Embryonic facial prominence (tissue), 1 donor: ENCODE measurements at regions not wholly inside any gene's neighbourhood (a gene's known extent, or its start where the extent isn't known, plus 50 kb on each side); places are given as distances from the start of the nearest gene placed in this dataset.
A peak's percentile ranks its signal among the peaks of the same experiment; 100 is the strongest.

Experiments used
- DNase-seq: peaks from one replicate; pipeline ENCODE4 v3.0.0-alpha.2; 2016; ENCODE audit errors: extremely low spot score

- no peak for DNase-seq
Observed at GRCh38 chr2:16296331-16297250, 356.2 kb downstream of the MYCN start.

- no peak for DNase-seq
Observed at GRCh38 chr2:16296038-16296290, 355.6 kb downstream of the MYCN start.

DNA sequence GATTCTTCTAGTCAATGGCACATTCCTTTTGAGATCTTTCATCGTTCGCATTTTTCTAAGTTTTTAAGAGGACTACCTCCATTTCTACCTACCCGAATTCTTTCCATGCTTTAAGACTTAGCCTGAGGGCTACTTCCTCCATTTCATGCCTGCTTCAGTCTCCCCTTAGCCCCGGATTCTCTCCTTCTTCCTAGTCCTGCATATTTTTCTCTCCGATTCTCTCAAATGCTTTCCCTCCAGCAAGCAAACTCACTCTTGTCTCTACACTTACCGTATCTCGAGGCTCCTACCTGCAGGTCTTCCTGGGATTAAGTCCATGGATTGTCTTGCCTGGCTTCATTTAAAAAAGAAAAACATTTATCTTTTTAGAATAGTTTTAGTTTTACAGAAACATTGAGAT lies 354.4 kb downstream of the MYCN start:
- no peak for DNase-seq

GRCh38 chr2:16293871-16294270 lies 353.5 kb downstream of the MYCN start:
- no peak for DNase-seq

GRCh38 chr2:16293398-16293797 lies 353.0 kb downstream of the MYCN start:
- no peak for DNase-seq

DNA sequence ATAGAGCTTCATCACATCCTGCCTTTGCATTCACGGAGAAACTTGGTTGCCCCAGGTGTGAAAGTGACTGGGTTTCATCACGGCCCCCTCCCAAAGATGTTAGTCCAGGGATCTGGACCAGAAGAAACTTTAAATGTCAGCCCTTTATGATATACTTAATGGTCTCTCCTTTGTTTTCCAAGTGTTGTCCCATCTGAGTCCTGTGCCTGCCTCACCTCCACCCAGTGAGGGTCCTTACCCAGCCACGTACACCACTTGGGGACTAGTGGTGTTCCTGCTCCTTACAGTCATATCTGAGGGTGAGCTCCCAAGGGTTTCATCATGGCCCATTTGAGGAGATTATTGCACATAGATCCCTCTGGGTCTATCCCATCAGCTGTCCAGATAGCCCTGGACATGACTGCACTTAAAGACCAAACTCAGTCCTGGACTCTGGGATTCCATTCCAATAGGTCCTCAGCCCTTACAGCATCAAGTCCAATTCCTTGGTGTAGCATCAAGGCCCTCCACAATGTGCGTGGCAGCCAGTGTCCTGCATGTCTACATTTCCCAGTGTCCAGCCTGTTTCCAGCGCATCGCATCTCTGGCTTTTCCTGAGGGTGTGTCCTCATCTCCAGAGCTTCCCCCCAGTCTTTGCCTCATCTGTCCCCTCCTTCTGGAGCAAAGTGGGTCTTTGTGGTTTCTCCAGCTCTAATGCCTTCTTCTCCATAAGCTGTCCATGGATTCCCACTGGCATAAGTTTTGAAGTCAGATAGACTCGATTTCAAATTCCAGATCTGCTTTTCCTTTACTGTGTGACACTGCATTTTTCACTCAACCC lies 351.6 kb downstream of the MYCN start:
- DNase-seq = no peak

DNA sequence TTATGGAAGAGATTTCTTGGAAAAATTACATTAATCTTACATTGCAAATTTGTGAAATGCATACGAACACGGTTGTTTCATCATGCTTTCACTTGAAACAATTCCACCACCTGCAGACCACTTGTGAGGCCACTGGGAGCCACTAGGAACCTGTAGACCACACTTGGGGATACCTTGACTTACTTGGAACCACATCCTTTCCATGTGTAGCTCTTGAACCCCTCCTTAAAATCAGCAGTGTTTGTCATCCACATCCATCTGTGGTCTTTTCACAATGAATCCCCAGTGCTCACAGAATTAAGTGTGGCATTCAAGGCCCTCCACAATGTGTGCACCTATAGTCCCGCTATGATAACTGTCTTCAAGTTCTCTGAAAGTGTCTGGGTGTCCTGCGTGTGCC lies 350.9 kb downstream of the MYCN start:
- DNase-seq = no peak

DNA sequence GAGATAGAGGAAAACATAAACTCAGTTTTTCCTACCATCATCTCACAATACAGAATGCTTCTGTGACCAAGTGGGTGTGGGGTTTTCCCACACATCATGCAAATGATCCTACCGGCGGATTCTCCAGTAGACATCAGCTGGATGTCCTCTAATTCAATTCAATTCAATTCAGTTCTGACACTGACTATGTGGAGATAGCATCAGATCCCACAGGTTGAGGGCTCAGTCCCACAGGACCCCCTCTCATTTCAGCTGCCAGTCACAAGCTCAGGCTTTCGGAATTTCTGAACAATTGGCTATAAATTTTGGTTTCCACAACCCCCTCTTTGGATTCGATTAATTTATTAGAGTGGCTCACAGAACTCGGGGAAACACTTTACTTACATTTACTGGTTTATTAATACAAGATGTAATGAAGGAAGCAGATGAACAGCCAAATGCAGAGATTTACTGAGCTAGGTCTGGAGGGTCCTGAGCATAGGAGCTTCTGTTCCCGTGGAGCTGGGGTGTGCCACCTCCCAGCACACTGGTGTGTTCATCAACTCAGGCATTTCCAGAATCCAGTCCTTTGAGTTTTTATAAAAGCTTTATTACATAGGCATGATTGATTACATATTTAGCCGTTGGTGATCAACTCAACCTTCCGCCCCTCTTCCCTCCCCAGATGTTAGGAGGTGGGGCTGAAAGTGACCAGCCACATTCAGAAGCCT lies 350.1 kb downstream of the MYCN start:
- DNase-seq = no peak

GRCh38 chr2:16288371-16289112 lies 348.2 kb downstream of the MYCN start:
- no peak for DNase-seq

DNA sequence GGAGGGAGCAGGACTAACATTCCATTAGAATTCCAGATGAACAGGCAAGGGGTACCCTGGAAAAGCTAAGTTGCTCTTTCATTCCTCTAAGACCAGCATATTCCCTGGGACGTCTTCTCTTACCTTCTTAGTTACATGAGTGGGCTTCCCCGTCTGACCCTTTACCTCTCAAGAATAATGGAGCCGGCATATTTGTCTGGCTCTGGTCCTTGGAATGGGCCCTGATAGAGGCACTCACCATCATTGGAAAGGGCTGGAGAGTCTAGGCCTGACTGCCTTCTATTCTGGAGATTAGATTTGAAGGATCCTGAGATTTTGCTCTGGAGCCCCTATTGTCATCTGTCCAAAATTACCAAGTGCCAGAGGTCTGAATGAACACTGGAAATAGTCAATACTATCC lies 347.5 kb downstream of the MYCN start:
- DNase-seq = no peak

DNA sequence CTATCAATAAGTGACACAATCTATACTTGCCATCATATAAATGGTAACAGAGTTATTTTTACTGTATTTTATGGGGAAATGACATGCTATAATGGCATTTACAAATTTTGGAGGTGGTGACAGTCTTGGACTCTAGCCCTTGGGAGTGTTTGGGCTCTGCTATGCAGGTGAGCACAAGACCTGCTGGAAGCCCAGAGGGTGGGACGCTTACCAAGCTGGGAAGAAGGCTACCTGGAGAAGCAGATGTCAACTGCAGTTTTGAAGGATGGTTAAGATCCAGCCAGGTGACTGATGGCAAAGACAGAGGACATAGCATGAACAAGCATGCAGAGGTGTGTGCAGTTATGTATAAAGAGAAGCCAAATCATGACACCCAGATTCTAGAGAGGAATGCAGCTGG lies 346.9 kb downstream of the MYCN start:
- DNase-seq = no peak

DNA sequence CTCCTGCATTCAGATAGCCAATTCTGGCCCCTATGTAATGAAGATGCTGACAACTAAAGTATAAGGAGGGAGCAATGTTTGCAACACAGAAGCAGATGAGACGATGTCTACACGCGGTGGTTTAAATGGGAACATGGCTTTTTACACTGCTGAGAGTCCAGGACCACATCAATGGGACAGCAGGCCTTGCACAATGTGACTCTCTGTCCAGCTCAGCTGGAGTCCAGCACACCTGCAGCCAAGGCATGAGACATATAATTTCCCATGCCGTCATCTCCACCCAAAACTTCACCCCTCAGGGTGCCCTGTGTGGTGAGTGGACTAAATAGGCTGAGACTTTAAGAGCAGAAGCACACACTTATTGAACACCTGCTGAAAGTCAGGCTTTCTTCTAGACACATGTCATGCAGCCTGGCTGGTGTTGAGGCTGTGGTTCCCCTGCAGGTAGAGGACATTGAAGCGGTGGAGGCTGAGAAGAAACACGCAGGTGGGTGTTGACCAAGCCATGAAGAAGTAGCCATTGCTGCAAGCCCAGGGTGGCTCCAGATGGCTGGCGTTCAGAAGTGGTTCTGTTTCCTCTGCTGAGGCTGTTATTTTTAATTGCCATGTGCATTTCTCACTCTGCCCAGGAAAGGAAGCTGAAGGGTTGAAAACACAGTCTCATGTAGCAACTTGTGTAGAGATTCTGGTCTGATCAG lies 345.6 kb downstream of the MYCN start:
- no peak for DNase-seq

DNA sequence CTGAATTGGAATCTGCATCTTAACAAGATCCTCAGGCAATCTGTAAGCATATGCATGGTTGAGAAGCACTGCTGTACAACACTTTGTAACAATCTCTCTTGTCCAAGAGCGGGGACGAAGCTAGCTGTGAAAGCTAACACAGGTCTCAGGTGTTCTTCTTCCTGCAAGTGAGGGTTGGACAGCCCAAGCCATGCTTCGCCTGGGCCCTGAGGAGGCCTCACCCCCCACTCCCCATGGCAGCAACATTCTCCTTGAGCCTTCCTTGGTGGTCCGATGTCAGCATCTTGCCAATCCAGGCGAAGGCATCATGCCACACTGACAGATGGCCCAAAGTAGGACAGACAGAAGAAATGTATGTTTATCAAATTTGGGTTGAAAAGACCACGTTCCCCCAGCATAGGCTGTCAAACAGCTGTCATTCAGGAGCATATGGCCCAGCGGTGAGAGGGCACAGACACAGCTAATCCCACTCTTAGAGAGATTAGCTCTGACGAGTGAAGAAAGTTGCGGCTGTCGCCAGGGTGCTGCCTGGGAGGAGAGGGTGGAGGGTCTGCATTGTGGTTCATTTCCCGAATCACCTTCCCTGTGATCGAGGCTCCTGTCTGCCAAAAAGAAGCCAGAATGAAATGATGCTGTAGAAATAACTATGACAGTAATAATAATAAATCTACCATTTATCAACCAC lies 344.7 kb downstream of the MYCN start:
- DNase-seq = no peak

- no peak for DNase-seq
Observed at GRCh38 chr2:16283071-16283850, 342.9 kb downstream of the MYCN start.

GRCh38 chr2:16282511-16282910 lies 342.2 kb downstream of the MYCN start:
- DNase-seq = no peak

GRCh38 chr2:16281451-16282335 lies 341.3 kb downstream of the MYCN start:
- peak; percentile 55 for DNase-seq

GRCh38 chr2:16280081-16280480 lies 339.7 kb downstream of the MYCN start:
- DNase-seq = no peak

DNA sequence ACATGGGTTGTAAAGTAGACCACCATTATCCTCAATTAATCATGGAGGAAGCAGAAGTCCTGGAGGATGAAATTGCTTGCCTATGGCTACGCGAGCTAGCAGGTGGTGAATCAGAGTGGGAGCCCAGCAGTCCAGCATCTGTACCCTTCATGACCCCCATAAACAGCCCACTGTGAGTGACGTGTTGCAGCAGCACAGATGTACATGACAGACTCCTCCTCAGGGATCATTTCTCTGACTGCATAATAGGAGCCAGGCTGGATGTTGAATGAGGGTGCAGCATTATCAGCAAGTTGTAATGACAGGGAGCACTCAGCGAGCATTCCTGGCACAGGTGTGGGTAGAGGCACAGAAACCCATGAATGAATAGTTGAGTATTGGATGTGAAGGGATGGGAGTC lies 339.3 kb downstream of the MYCN start:
- DNase-seq = no peak

DNA sequence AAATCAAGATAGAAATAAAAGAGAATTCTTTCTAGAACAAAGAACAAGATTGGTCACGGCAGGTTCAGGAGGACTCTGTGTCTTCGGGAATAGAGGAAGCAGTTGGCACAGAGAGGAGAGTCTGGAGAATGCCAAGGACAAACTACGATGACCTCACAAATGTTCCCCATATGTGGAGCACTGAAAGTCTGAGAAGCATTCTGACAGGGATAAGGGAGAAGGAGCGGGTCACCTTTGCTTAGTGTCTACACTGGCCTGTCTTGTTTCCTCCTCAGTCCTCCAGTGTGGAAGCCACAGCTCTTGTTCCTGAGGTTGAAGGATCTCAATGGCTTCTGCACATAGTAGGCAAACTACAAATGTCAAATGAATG lies 338.8 kb downstream of the MYCN start:
- DNase-seq = no peak
